HCT116 (cell line): ENCODE measurements at regions not wholly inside any gene's neighbourhood (a gene's known extent, or its start where the extent isn't known, plus 50 kb on each side); places are given as distances from the start of the nearest gene placed in this dataset.

Source experiments
- ATAC-seq: fragments of 200-7000 bp; cut with Tn5 transposase; 2 replicates; pipeline ENCODE4 v1.9.1; 2020; ENCODE audit warnings: mild to moderate bottlenecking, moderate library complexity
- BruUV-seq: library from RNA; stranded (reverse); fragments of 400-500 nt; replicated peaks from 2 replicates; lab custom pipeline; 2021; lab: Mats Ljungman, UMichigan
- CTCF ChIA-PET: fragments of 300-600 bp; sonication (Branson Sonifier 250); formaldehyde crosslinking; loops from one replicate; lab custom pipeline; 2021; ENCODE audit warnings: antibody characterized with exemption; lab: Charles Lee
- POLR2A ChIA-PET: fragments of 300-600, 350-600 bp; sonication (Branson Sonifier 250); formaldehyde crosslinking; loops from one replicate; lab custom pipeline; 2021; ENCODE audit warnings: antibody characterized with exemption; lab: Charles Lee
- RAD21 ChIA-PET, 2 experiments: fragments of 300-600 bp; sonication (Branson Sonifier 250); formaldehyde crosslinking; loops; one replicate each; lab custom pipeline; 2023; ENCODE audit warnings: low total read pairs in 2 of 2; ENCODE audit not compliant: uncharacterized antibody in 2 of 2, unreplicated experiment in 2 of 2, low non-redundant PET in 1 of 2; lab: Charles Lee
- DNase-seq: peaks from one replicate; pipeline ENCODE4 v3.0.0-alpha.2; 2010; ENCODE audit warnings: low read depth, low spot score
- H2AFZ ChIP-seq: fragments of 200-600 bp; shearing (Covaris generic), sonication (generic); 2 replicates; pipeline ENCODE4 v1.6.1; 2017; ENCODE audit warnings: low read depth, mixed run types, mixed read lengths, antibody characterized with exemption, low read length; ENCODE audit not compliant: poor library complexity, severe bottlenecking
- H3K27ac ChIP-seq: 2 replicates; pipeline ENCODE4 v1.5.1; 2012; ENCODE audit warnings: low read depth, low read length
- H3K27me3 ChIP-seq: fragments of 200-600 bp; sonication (generic); 2 replicates; pipeline ENCODE4 v1.6.1; 2016; ENCODE audit warnings: mixed run types, low read length, mixed read lengths; ENCODE audit not compliant: insufficient read depth
- H3K36me3 ChIP-seq, 2 experiments: fragments of 200-500 bp in 1 of 2; fragments of 200-600 bp in 1 of 2; sonication (Bioruptor generic) in 1 of 2; sonication (generic) in 1 of 2; 2 replicates each; pipeline versions ENCODE4 v1.5.1 to v1.6.1; 2014 to 2016; ENCODE audit warnings: low read length in 2 of 2, inconsistent platforms in 1 of 2, mixed read lengths in 1 of 2, mixed run types in 1 of 2; ENCODE audit not compliant: insufficient read depth in 2 of 2, control insufficient read depth in 1 of 2
- H3K4me1 ChIP-seq, 2 experiments: fragments of 200-600 bp in 1 of 2; sonication (generic) in 1 of 2; 2 replicates each; pipeline versions ENCODE4 v1.5.1 to v1.6.1; 2012 to 2017; ENCODE audit warnings: low read length in 2 of 2, inconsistent platforms in 1 of 2, mild to moderate bottlenecking in 1 of 2, mixed read lengths in 1 of 2, mixed run types in 1 of 2, moderate library complexity in 1 of 2; ENCODE audit not compliant: insufficient read depth in 2 of 2, control insufficient read depth in 1 of 2
- H3K4me2 ChIP-seq: fragments of 200-600 bp; sonication (generic); 2 replicates; pipeline ENCODE4 v1.6.1; 2017; ENCODE audit warnings: mixed run types, low read length, mixed read lengths
- H3K4me3 ChIP-seq, 2 experiments: fragments of 200-600 bp in 1 of 2; sonication (generic) in 1 of 2; replicated peaks in 1 of 2; 2 replicates each; pipeline ENCODE4 v1.5.1; 2011 to 2016; ENCODE audit warnings: low read length in 2 of 2, control low read depth in 1 of 2, low read depth in 1 of 2, mild to moderate bottlenecking in 1 of 2, mixed read lengths in 1 of 2, mixed run types in 1 of 2
- H3K79me2 ChIP-seq: fragments of 200-600 bp; sonication (generic); 2 replicates; pipeline ENCODE4 v1.6.1; 2017; ENCODE audit warnings: mild to moderate bottlenecking, mixed run types, low read length, moderate library complexity, mixed read lengths; ENCODE audit not compliant: insufficient read depth
- H3K9ac ChIP-seq: fragments of 200-600 bp; sonication (generic); 2 replicates; pipeline ENCODE4 v1.6.1; 2016; ENCODE audit warnings: low read length, mixed read lengths
- H3K9me2 ChIP-seq: fragments of 200-600 bp; sonication (generic), shearing (Covaris generic); 2 replicates; pipeline ENCODE4 v1.6.1; 2017; ENCODE audit warnings: mixed run types, mild to moderate bottlenecking, moderate library complexity; ENCODE audit not compliant: insufficient read depth
- H3K9me3 ChIP-seq, 2 experiments: fragments of 200-500 bp in 1 of 2; fragments of 200-600 bp in 1 of 2; sonication (Bioruptor generic) in 1 of 2; sonication (generic) in 1 of 2; 2 replicates each; pipeline ENCODE4 v1.6.1; 2014 to 2017; ENCODE audit warnings: low read length in 2 of 2, mixed read lengths in 2 of 2, inconsistent platforms in 1 of 2, low read depth in 1 of 2, mild to moderate bottlenecking in 1 of 2, mixed run types in 1 of 2, moderate library complexity in 1 of 2; ENCODE audit not compliant: control insufficient read depth in 1 of 2, insufficient read depth in 1 of 2
- H4K20me1 ChIP-seq: fragments of 200-600 bp; sonication (generic), shearing (Covaris generic); 2 replicates; pipeline ENCODE4 v1.6.1; 2017; ENCODE audit warnings: mixed run types, mild to moderate bottlenecking, moderate library complexity; ENCODE audit not compliant: insufficient read depth
- ATF3 ChIP-seq: IDR thresholded peaks from 2 replicates; pipeline ENCODE4 v1.6.1; 2012
- CBX3 ChIP-seq: IDR thresholded peaks from 2 replicates; pipeline ENCODE4 v1.6.1; 2012; ENCODE audit warnings: low read depth
- CEBPB ChIP-seq: IDR thresholded peaks from 2 replicates; pipeline ENCODE4 v1.6.1; 2012; ENCODE audit warnings: low read depth
- ELF1 ChIP-seq: IDR thresholded peaks from 2 replicates; pipeline ENCODE4 v1.6.1; 2012; ENCODE audit warnings: low read depth, borderline replicate concordance
- EZH2 ChIP-seq: fragments of 200-600 bp; sonication (generic); IDR thresholded peaks from 2 replicates; pipeline ENCODE4 v1.6.1; 2017; ENCODE audit warnings: antibody characterized with exemption, mixed run types
- EZH2phosphoT487 ChIP-seq: fragments of 200-600 bp; IDR thresholded peaks from 2 replicates; pipeline ENCODE4 v1.6.1; 2018; ENCODE audit warnings: antibody characterized with exemption, borderline replicate concordance
- FOSL1 ChIP-seq: IDR thresholded peaks from 2 replicates; pipeline ENCODE4 v1.6.1; 2012; ENCODE audit warnings: low read depth
- JUND ChIP-seq: IDR thresholded peaks from 2 replicates; pipeline ENCODE4 v1.6.1; 2012
- POLR2A ChIP-seq: IDR thresholded peaks from 2 replicates; pipeline ENCODE4 v1.7.0; 2011; ENCODE audit warnings: borderline replicate concordance; ENCODE audit not compliant: insufficient read depth, insufficient read length; ENCODE audit errors: extremely low read depth
- POLR2AphosphoS5 ChIP-seq: IDR thresholded peaks from 2 replicates; pipeline ENCODE4 v1.6.1; 2011; ENCODE audit warnings: mild to moderate bottlenecking, low read depth, low read length, moderate library complexity
- SP1 ChIP-seq: IDR thresholded peaks from 2 replicates; pipeline ENCODE4 v1.6.1; 2012; ENCODE audit warnings: low read depth
- ZBTB33 ChIP-seq: IDR thresholded peaks from 2 replicates; pipeline ENCODE4 v1.6.1; 2011; ENCODE audit warnings: mild to moderate bottlenecking, low read length, moderate library complexity; ENCODE audit not compliant: insufficient replicate concordance; ENCODE audit errors: extremely low read depth
- ZFX ChIP-seq: fragments of 450-650 bp; IDR thresholded peaks from 2 replicates; pipeline ENCODE4 v1.6.1; 2017
- ZNF274 ChIP-seq: fragments of 200-500 bp; sonication (Bioruptor generic); IDR thresholded peaks from 2 replicates; pipeline ENCODE4 v1.6.1; 2014; ENCODE audit warnings: mild to moderate bottlenecking, low read depth, low read length, inconsistent platforms
- intact Hi-C: fragments of 100-400 bp; cut with micrococcal nuclease; formaldehyde crosslinking; loops from 2 replicates; pipeline ENCODE4 v1.10.0; 2022

- POLR2A ChIA-PET: no interaction called here
- no peak overlapping the region for H3K9ac ChIP-seq
- peaks cover 0 to 7% of the 10 kb centered on the region in 2 experiments; a peak in 2 of 4 replicates for H3K9me3 ChIP-seq
- H3K4me3 ChIP-seq: no peak overlapping the region
- H2AFZ ChIP-seq: no peak overlapping the region
- no peak for TF ChIP-seq FOSL1
- no peak for TF ChIP-seq EZH2phosphoT487
- TF ChIP-seq ZBTB33: no peak
- TF ChIP-seq ELF1: no peak
- no peak for TF ChIP-seq POLR2AphosphoS5
- no peak for TF ChIP-seq JUND
- no peak for TF ChIP-seq CEBPB
- no peak for TF ChIP-seq ZNF274
- no peak for TF ChIP-seq ATF3
- no peak for TF ChIP-seq SP1
- no peak for TF ChIP-seq CBX3
- TF ChIP-seq POLR2A: no peak
- no peak for TF ChIP-seq ZFX
- no peak for TF ChIP-seq EZH2
- no peak overlapping the region for H3K27ac ChIP-seq
- no peaks in the 10 kb centered on the region for H3K27me3 ChIP-seq
- CTCF ChIA-PET: interaction anchor here (1.3 kb wide), 1 partner anchor 10 kb away, joined by 4 read pairs; no protein-coding TSS in a partner anchor
- RAD21 ChIA-PET: no interaction called here
- BruUV-seq: no TSS peak
- ATAC-seq (no peak), DNase-seq (no peak)
- H3K4me2 ChIP-seq: no peak overlapping the region
- H3K79me2 ChIP-seq: no peaks in the 10 kb centered on the region
- H3K36me3 ChIP-seq: no peaks in the 10 kb centered on the region
- no peaks in the 10 kb centered on the region for H3K9me2 ChIP-seq
- H3K4me1 ChIP-seq: no peaks in the 10 kb centered on the region
- H4K20me1 ChIP-seq: no peaks in the 10 kb centered on the region
- intact Hi-C loops: no loop called here
Measured at GRCh38 chr12:107597695-107598410, 87.7 kb upstream of the PWP1 start.
